Hepatocyte (in vitro differentiated cells): ENCODE measurements at regions not wholly inside any gene's neighbourhood (a gene's known extent, or its start where the extent isn't known, plus 50 kb on each side); places are given as distances from the start of the nearest gene placed in this dataset.

Experiments
- DNase-seq: peaks from one replicate; pipeline ENCODE4 v3.0.0-alpha.2; 2016; ENCODE audit warnings: low spot score
- H2AFZ ChIP-seq: fragments of 200-600 bp; sonication (generic); 2 replicates; pipeline ENCODE4 v1.6.0; 2016; ENCODE audit warnings: antibody characterized with exemption, mild to moderate bottlenecking
- H3K27ac ChIP-seq: fragments of 200-600 bp; sonication (generic); 2 replicates; pipeline ENCODE4 v1.5.1; 2016; ENCODE audit warnings: mild to moderate bottlenecking
- H3K27me3 ChIP-seq: fragments of 200-600 bp; sonication (generic); 2 replicates; pipeline ENCODE4 v1.6.1; 2016
- H3K36me3 ChIP-seq: fragments of 200-600 bp; sonication (generic); replicated peaks from 2 replicates; pipeline ENCODE4 v1.5.1; 2016; ENCODE audit warnings: low read depth; ENCODE audit not compliant: insufficient read depth
- H3K4me1 ChIP-seq: fragments of 200-600 bp; sonication (generic); 2 replicates; pipeline ENCODE4 v1.5.1; 2016; ENCODE audit warnings: mild to moderate bottlenecking, moderate library complexity; ENCODE audit not compliant: insufficient read depth
- H3K4me2 ChIP-seq: fragments of 200-600 bp; sonication (generic); 2 replicates; pipeline ENCODE4 v1.6.0; 2016
- H3K4me3 ChIP-seq: fragments of 200-600 bp; sonication (generic); 2 replicates; pipeline ENCODE4 v1.5.1; 2016; ENCODE audit warnings: mild to moderate bottlenecking
- H3K79me2 ChIP-seq: fragments of 200-600 bp; sonication (generic); 2 replicates; pipeline ENCODE4 v1.6.0; 2017; ENCODE audit warnings: mild to moderate bottlenecking
- H3K9me2 ChIP-seq: fragments of 200-600 bp; sonication (generic); replicated peaks from 2 replicates; pipeline ENCODE4 v1.6.0; 2017; ENCODE audit warnings: mild to moderate bottlenecking; ENCODE audit not compliant: insufficient read depth
- H3K9me3 ChIP-seq: fragments of 200-600 bp; sonication (generic); 2 replicates; pipeline ENCODE4 v1.5.1; 2016; ENCODE audit warnings: low read depth, mild to moderate bottlenecking
- H4K20me1 ChIP-seq: fragments of 200-600 bp; sonication (generic); 2 replicates; pipeline ENCODE4 v1.6.0; 2016; ENCODE audit warnings: mild to moderate bottlenecking; ENCODE audit not compliant: insufficient read depth, poor library complexity, severe bottlenecking
- CTCF ChIP-seq: fragments of 200-600 bp; sonication (generic); IDR thresholded peaks from 2 replicates; pipeline ENCODE4 v1.5.1; 2016; ENCODE audit warnings: antibody characterized with exemption, mild to moderate bottlenecking; ENCODE audit not compliant: poor library complexity
- EZH2 ChIP-seq: fragments of 200-600 bp; sonication (generic); IDR thresholded peaks from 2 replicates; pipeline ENCODE4 v1.6.1; 2016; ENCODE audit warnings: antibody characterized with exemption, mild to moderate bottlenecking, borderline replicate concordance
- EZH2phosphoT487 ChIP-seq: fragments of 200-600 bp; sonication (generic); IDR thresholded peaks from one replicate; pipeline ENCODE4 v1.6.1; 2018; ENCODE audit warnings: antibody characterized with exemption, mild to moderate bottlenecking, low read depth, moderate library complexity; ENCODE audit not compliant: unreplicated experiment, severe bottlenecking
- WGBS: methylation state at CpG from one replicate; pipeline ENCODE4 v1.1.6; 2016; ENCODE audit warnings: low lambda C conversion rate; ENCODE audit errors: missing lambda C conversion rate; 5-methylcytosine and 5-hydroxymethylcytosine counted together

DNA sequence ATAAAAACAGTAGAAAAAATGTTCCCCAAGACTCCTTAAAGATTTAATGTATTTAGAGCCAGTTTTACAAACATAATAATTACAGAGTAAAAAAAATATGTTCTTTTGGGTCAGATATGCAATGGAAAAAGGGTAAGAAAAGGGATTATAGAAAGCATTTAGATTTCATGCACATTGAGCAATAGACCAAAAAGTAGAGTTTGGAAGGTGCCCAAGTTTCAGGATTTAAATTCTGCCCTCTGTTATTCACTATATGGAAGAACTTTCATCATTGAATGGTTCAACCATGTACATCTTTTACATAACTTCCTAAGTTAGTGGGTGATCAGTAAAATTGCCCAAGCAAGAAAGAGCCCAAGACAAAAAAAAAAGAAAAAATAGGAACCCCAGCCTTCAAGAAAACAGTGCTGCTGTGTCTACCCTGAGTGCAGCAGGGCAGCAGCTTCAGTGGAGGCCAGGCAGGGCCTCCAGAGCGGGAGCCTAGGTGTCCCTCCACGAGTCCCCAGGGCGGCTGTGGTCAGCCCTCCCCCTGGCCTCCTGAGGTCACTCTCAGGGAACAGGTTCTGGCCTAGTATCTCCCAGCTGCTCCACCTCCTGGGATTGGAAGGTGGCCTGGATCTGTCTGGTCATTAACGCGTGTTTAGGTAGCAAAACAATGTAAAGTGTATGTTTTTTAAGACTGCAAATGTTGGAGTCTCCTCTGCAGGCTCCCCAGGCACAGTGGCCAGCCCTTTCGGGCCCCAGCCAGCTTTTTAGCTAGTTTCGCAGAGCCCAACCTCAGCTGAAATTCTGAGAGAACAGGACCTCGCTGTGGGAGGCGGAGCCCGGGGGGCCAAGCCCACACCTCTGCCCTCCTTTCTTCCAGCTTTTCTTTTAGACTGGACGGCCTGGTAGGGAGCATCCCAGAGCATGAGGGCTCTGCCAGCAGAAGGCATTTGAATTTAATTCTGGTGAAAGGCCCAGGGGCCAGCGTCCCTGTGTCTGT, 77.3 kb downstream of the TEX51 start:
- peak overlapping the region; percentile 50 for H3K27ac ChIP-seq
- no peaks in the 10 kb centered on the region for H3K9me3 ChIP-seq
- DNase-seq: no peak
- peaks cover 2% of the 10 kb centered on the region for H3K27me3 ChIP-seq
- H3K4me2 ChIP-seq: no peak overlapping the region
- no peak overlapping the region for H3K4me3 ChIP-seq
- no peaks in the 10 kb centered on the region for H4K20me1 ChIP-seq
- no peaks in the 10 kb centered on the region for H3K9me2 ChIP-seq
- TF ChIP-seq CTCF: no peak
- no peak for TF ChIP-seq EZH2
- TF ChIP-seq EZH2phosphoT487: no peak
- H3K4me1 ChIP-seq: peaks cover 3% of the 10 kb centered on the region
- H3K36me3 ChIP-seq: no peaks in the 10 kb centered on the region
- 70% methylated on average over 12 of the region's 12 CpGs for WGBS
- H2AFZ ChIP-seq: no peak overlapping the region
- no peaks in the 10 kb centered on the region for H3K79me2 ChIP-seq

GRCh38 chr2:126976721-126977328, 78.1 kb downstream of the TEX51 start:
- peaks cover 11% of the 10 kb centered on the region for H3K4me1 ChIP-seq
- no peak overlapping the region for H3K4me3 ChIP-seq
- no peaks in the 10 kb centered on the region for H3K9me3 ChIP-seq
- no peaks in the 10 kb centered on the region for H3K9me2 ChIP-seq
- no peaks in the 10 kb centered on the region for H3K36me3 ChIP-seq
- no peaks in the 10 kb centered on the region for H3K27me3 ChIP-seq
- whole genome bisulfite sequencing: 94% methylated on average over 30 of the region's 30 CpGs
- H3K4me2 ChIP-seq: no peak overlapping the region
- no peaks in the 10 kb centered on the region for H4K20me1 ChIP-seq
- no peak overlapping the region for H3K27ac ChIP-seq
- DNase-seq: no peak
- H3K79me2 ChIP-seq: no peaks in the 10 kb centered on the region
- H2AFZ ChIP-seq: no peak overlapping the region
- TF ChIP-seq CTCF: no peak
- no peak for TF ChIP-seq EZH2phosphoT487
- no peak for TF ChIP-seq EZH2

- WGBS: 93% methylated on average over 4 of the region's 4 CpGs
- H4K20me1 ChIP-seq: no peaks in the 10 kb centered on the region
- peaks cover 8% of the 10 kb centered on the region for H3K4me1 ChIP-seq
- H3K9me2 ChIP-seq: no peaks in the 10 kb centered on the region
- no peak for TF ChIP-seq EZH2phosphoT487
- no peak for TF ChIP-seq CTCF
- no peak for TF ChIP-seq EZH2
- DNase-seq: no peak
- H3K4me3 ChIP-seq: no peak overlapping the region
- H3K4me2 ChIP-seq: no peak overlapping the region
- no peaks in the 10 kb centered on the region for H3K79me2 ChIP-seq
- no peaks in the 10 kb centered on the region for H3K9me3 ChIP-seq
- H3K27me3 ChIP-seq: no peaks in the 10 kb centered on the region
- H3K27ac ChIP-seq: no peak overlapping the region
- no peak overlapping the region for H2AFZ ChIP-seq
- no peaks in the 10 kb centered on the region for H3K36me3 ChIP-seq
These were observed 79.6 kb downstream of the TEX51 start for GRCh38 chr2:126978333-126978732.
